AG04449 (cell line): ENCODE measurements at regions not wholly inside any gene's neighbourhood (a gene's known extent, or its start where the extent isn't known, plus 50 kb on each side); places are given as distances from the start of the nearest gene placed in this dataset.

Experiments used
- CTCF ChIA-PET: fragments of 350-600 bp; formaldehyde crosslinking; extraction: SDS; loops from one replicate; lab custom pipeline; 2021; ENCODE audit warnings: antibody characterized with exemption; lab: Yijun Ruan, JAX
- POLR2A ChIA-PET: fragments of 400-600, 350-600 bp; formaldehyde crosslinking; extraction: SDS; loops from one replicate; lab custom pipeline; 2020; ENCODE audit warnings: antibody characterized with exemption, inconsistent platforms; lab: Yijun Ruan, JAX
- DNase-seq: peaks from one replicate; pipeline ENCODE4 v3.0.0-alpha.2; 2010; ENCODE audit warnings: low read depth, low spot score
- H3K4me3 ChIP-seq: 2 replicates; pipeline ENCODE4 v1.5.1; 2011; ENCODE audit warnings: low read depth, mild to moderate bottlenecking, control low read depth, low read length
- TF ChIP-seq, protein P1 (sequence below): IDR thresholded peaks from one replicate; pipeline ENCODE4 v1.5.1; 2011; ENCODE audit warnings: mild to moderate bottlenecking, moderate library complexity, low read length, control low read depth, inconsistent platforms; ENCODE audit not compliant: insufficient read depth; ENCODE audit errors: missing control alignments

DNA sequence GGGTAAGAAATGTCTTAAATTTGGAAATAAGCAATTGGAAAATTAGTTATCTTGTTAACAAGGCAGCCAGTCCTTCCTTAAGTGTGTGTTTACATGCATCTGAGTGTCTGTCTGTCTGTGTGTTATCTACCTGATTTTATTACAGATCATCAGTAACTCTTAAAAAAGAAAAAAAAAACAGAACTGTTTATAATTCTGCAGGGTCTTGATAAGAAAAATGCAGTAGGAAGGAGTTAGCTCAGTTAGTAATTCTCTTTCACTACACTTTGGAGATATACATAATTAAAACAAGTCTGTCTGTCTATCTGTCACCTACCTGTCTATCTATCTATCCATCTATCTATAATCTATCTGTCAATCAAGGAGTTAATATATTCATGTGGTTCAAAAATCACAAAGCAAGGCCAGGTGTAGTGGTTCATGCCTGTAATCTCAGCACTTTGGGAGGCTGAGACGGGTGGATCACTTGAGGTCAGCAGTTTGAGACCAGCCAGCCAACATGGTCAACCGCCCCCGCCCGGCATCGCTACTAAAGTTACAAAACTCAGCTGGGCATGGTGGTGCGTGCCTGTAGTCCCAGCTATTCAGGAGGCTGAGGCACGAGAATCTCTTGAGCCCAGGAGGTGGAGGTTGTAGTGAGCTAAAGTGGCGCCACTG, 135.5 kb upstream of the SGO1 start:
- CTCF ChIA-PET: no interaction called here
- TF ChIP-seq, protein P1, sequence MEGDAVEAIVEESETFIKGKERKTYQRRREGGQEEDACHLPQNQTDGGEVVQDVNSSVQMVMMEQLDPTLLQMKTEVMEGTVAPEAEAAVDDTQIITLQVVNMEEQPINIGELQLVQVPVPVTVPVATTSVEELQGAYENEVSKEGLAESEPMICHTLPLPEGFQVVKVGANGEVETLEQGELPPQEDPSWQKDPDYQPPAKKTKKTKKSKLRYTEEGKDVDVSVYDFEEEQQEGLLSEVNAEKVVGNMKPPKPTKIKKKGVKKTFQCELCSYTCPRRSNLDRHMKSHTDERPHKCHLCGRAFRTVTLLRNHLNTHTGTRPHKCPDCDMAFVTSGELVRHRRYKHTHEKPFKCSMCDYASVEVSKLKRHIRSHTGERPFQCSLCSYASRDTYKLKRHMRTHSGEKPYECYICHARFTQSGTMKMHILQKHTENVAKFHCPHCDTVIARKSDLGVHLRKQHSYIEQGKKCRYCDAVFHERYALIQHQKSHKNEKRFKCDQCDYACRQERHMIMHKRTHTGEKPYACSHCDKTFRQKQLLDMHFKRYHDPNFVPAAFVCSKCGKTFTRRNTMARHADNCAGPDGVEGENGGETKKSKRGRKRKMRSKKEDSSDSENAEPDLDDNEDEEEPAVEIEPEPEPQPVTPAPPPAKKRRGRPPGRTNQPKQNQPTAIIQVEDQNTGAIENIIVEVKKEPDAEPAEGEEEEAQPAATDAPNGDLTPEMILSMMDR: no peak
- no peak overlapping the region for H3K4me3 ChIP-seq
- POLR2A ChIA-PET: no interaction called here
- DNase-seq: no peak

DNA sequence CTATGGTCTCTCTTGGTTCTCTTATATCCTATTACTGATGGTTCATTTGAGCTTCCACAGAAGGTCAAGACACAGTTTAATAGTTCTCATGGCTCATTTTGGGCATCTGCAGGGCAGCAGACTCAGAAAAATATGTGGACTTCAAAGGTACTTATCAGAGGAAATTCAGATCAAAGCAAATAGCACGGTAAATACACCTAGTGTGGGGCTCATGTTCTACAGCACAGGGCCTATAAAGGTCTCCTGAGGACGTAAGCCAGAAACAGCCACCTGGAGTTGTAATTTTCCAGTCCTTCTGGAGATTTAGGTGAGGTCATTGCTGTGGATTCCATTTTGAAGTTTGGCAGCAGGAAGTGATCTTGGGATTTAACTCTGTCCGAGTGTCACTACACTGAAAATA, 134.5 kb upstream of the SGO1 start:
- POLR2A ChIA-PET: no interaction called here
- TF ChIP-seq, protein P1: no peak
- no peak overlapping the region for H3K4me3 ChIP-seq
- CTCF ChIA-PET: no interaction called here
- DNase-seq: no peak

DNA sequence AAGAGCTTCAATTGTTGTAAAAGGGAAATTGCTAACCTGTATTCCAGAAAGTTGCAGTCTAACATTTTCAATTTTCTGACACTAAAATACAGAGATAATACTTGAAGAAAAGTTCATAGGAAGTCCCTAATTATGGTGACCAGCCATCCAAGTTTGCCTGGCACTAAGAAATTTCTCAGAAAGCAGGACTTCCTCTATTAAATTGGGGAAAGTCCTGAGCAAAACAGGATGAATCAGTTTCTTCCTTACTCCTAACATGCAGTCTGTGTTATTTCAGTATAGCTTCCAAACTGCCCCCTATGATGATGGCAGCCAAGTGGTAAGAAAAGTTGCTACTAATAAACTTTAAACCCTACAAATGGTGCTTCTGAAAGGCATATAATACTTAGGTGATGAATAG, 133.5 kb upstream of the SGO1 start:
- TF ChIP-seq, protein P1: no peak
- POLR2A ChIA-PET: no interaction called here
- DNase-seq: no peak
- CTCF ChIA-PET: no interaction called here
- no peak overlapping the region for H3K4me3 ChIP-seq

DNA sequence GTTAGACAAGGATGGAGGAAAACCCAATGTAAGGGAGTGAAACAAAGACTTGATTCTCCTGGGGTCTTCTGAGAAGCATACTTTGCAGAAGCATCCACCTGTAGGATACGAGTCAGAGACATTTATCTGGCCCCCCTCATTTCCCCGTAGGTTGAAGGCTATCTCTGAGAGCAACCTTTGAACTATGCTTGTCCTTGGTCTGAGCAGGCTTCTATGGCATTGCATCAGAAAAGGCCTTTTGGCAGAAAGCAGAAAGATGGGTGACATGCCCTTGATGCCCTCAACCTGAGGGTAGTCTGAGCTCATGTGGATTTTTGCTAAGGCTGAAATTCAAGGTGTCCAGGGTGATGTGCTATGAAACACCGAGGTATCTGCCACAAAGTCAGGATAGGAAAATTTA, 131.6 kb upstream of the SGO1 start:
- H3K4me3 ChIP-seq: no peak overlapping the region
- no peak for DNase-seq
- ChIA-PET POLR2A (no interaction called here), CTCF (no interaction called here)
- TF ChIP-seq, protein P1: no peak

DNA sequence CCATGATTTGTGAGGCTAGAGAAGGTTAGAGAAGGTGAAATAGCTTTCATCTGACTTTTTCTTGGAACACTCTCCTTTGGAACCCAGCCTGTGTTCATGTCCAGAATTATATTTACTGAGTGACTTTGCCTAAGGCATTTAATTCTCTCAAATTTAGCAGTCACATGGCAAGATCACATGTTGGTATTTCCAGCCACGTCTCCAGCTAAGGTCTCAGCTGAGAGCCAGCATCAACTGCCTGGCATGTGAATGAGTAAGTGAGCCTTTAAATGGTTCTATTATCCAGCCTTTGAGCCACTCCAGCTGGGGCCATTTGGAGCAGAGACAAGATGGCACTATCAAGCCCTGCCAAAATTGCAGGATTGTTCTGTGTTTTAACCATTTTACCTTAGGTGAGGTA, 130.2 kb upstream of the SGO1 start:
- TF ChIP-seq, protein P1: no peak
- no peak for DNase-seq
- ChIA-PET CTCF (no interaction called here), POLR2A (no interaction called here)
- no peak overlapping the region for H3K4me3 ChIP-seq

DNA sequence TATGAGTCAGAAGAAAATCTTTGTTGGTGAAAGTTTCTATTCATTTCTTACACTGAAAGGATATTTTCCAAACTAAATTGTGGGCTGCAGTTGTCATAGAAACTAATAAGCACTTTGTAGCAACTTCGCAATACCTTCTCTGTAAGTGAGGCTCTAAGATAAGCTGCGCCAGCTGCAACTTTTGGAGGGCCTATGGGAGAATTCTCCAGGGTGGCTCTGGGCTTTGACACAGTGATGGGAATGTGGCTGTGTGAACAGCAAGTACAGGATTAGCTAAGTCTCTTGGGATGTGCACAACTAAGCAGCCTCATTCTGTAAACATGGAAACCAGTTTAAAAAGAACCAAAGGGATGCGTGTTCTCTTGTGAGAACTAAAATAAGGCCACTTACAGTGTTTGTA, 124.6 kb upstream of the SGO1 start:
- CTCF ChIA-PET: no interaction called here
- no peak for DNase-seq
- H3K4me3 ChIP-seq: no peak overlapping the region
- POLR2A ChIA-PET: no interaction called here
- TF ChIP-seq, protein P1: no peak
